DND-41 (cell line): ENCODE measurements at regions not wholly inside any gene's neighbourhood (a gene's known extent, or its start where the extent isn't known, plus 50 kb on each side); places are given as distances from the start of the nearest gene placed in this dataset.

ENCODE experiments used
- ATAC-seq: fragments of 200-7000 bp; cut with Tn5 transposase; 3 replicates; pipeline ENCODE4 v1.9.1; 2021; ENCODE audit warnings: low read depth; ENCODE audit not compliant: insufficient read depth
- DNase-seq: peaks from one replicate; pipeline ENCODE4 v3.0.0-alpha.2; 2020
- H2AFZ ChIP-seq: 2 replicates; pipeline ENCODE4 v1.6.0; 2012; ENCODE audit warnings: low read depth, low read length
- H3K27ac ChIP-seq: 2 replicates; pipeline ENCODE4 v1.5.1; 2012; ENCODE audit warnings: low read length, inconsistent platforms
- H3K27me3 ChIP-seq: fragments of 200-600 bp; sonication (generic); 2 replicates; pipeline ENCODE4 v1.6.0; 2012; ENCODE audit warnings: low read length, mild to moderate bottlenecking, inconsistent platforms; ENCODE audit not compliant: insufficient read depth, poor library complexity
- H3K36me3 ChIP-seq: 2 replicates; pipeline ENCODE4 v1.5.1; 2012; ENCODE audit warnings: low read length, inconsistent platforms; ENCODE audit not compliant: insufficient read depth
- H3K4me1 ChIP-seq: 2 replicates; pipeline ENCODE4 v1.5.1; 2012; ENCODE audit warnings: mild to moderate bottlenecking, low read length; ENCODE audit not compliant: insufficient read depth
- H3K4me2 ChIP-seq: 2 replicates; pipeline ENCODE4 v1.6.0; 2012; ENCODE audit warnings: mild to moderate bottlenecking, moderate library complexity, low read length, inconsistent platforms; ENCODE audit not compliant: insufficient read depth
- H3K4me3 ChIP-seq, 2 experiments: fragments of 200-600 bp in 1 of 2; shearing (Covaris generic) in 1 of 2; 2 replicates each; pipeline ENCODE4 v1.5.1; 2012 to 2016; ENCODE audit warnings: inconsistent platforms in 2 of 2, low read length in 2 of 2, mild to moderate bottlenecking in 2 of 2, low read depth in 1 of 2, moderate library complexity in 1 of 2
- H3K79me2 ChIP-seq: 2 replicates; pipeline ENCODE4 v1.6.0; 2012; ENCODE audit warnings: low read length, inconsistent platforms; ENCODE audit not compliant: insufficient read depth
- H3K9ac ChIP-seq: 2 replicates; pipeline ENCODE4 v1.6.0; 2012; ENCODE audit warnings: low read depth, mild to moderate bottlenecking, inconsistent platforms, low read length, moderate library complexity
- H3K9me3 ChIP-seq: 2 replicates; pipeline ENCODE4 v1.5.1; 2012; ENCODE audit warnings: low read length, moderate library complexity, mild to moderate bottlenecking, inconsistent platforms; ENCODE audit not compliant: insufficient read depth, severe bottlenecking
- H4K20me1 ChIP-seq: 2 replicates; pipeline ENCODE4 v1.6.0; 2012; ENCODE audit warnings: low read length; ENCODE audit not compliant: insufficient read depth
- EZH2 ChIP-seq: IDR thresholded peaks from 3 replicates; pipeline ENCODE4 v1.6.1; 2012; ENCODE audit warnings: borderline replicate concordance, low read depth, mild to moderate bottlenecking, moderate library complexity, low read length, inconsistent platforms; ENCODE audit not compliant: severe bottlenecking
- TF ChIP-seq, protein P1 (sequence below): IDR thresholded peaks from 2 replicates; pipeline ENCODE4 v1.5.1; 2012; ENCODE audit warnings: borderline replicate concordance, low read length, moderate library complexity, mild to moderate bottlenecking; ENCODE audit not compliant: poor library complexity, severe bottlenecking; ENCODE audit errors: extremely low read depth

DNA sequence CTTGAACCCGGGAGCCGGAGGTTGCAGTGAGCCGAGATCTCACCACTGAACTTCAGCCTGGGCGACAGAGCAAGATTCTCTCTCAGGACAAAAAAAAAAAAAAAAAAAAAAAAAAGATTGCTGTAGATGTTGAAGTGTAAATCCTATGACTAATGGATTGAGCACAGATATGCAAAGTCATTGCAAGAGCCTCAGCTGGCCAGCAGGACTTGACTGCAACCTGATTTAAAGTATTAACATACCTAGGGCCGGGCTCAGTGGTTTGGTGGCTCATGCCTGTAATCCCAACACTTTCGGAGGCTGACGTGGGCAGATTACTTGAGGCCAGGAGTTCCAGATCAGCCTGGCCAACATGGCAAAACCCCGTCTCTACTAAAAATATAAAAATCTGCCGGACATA is 69.6 kb upstream of the EPCAM start:
- Histone ChIP-seq H3K4me3 (no peak overlapping the region), H3K4me1 (no peaks in the 10 kb centered on the region), H3K9ac (no peak overlapping the region), H3K9me3 (no peaks in the 10 kb centered on the region), H3K27ac (no peak overlapping the region), H3K36me3 (no peaks in the 10 kb centered on the region), H3K4me2 (no peak overlapping the region), H4K20me1 (no peaks in the 10 kb centered on the region), H3K79me2 (no peaks in the 10 kb centered on the region), H2AFZ (no peak overlapping the region), H3K27me3 (peaks cover 20% of the 10 kb centered on the region)
- TF ChIP-seq, protein P1, sequence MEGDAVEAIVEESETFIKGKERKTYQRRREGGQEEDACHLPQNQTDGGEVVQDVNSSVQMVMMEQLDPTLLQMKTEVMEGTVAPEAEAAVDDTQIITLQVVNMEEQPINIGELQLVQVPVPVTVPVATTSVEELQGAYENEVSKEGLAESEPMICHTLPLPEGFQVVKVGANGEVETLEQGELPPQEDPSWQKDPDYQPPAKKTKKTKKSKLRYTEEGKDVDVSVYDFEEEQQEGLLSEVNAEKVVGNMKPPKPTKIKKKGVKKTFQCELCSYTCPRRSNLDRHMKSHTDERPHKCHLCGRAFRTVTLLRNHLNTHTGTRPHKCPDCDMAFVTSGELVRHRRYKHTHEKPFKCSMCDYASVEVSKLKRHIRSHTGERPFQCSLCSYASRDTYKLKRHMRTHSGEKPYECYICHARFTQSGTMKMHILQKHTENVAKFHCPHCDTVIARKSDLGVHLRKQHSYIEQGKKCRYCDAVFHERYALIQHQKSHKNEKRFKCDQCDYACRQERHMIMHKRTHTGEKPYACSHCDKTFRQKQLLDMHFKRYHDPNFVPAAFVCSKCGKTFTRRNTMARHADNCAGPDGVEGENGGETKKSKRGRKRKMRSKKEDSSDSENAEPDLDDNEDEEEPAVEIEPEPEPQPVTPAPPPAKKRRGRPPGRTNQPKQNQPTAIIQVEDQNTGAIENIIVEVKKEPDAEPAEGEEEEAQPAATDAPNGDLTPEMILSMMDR = no peak
- no peak for TF ChIP-seq EZH2
- ATAC-seq = no peak
- no peak for DNase-seq

DNA sequence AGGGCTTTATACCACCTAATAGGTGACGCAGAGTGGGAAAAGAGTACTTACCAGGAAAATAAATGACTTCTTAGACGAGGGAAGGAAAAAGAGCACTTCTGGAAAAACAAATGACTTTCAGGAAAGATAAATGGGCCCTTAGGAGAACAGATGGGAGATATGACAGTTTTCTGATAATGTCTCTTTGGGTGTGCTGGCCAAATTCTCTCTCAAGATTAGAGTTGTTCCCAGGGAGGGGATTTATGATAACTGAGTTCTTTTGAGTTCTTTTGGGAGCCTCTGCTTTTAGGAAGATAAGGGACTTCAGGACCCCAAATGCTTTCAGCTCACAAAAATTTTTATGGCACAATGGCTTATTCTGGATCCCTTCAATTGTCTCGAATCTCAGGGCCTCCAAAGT is 70.3 kb upstream of the EPCAM start:
- ATAC-seq = no peak
- H3K4me1 ChIP-seq = no peaks in the 10 kb centered on the region
- no peaks in the 10 kb centered on the region for H3K79me2 ChIP-seq
- no peak overlapping the region for H3K9ac ChIP-seq
- DNase-seq = no peak
- peaks cover 15% of the 10 kb centered on the region for H3K27me3 ChIP-seq
- no peaks in the 10 kb centered on the region for H3K36me3 ChIP-seq
- H3K27ac ChIP-seq = no peak overlapping the region
- no peak overlapping the region for H3K4me3 ChIP-seq
- H3K4me2 ChIP-seq = no peak overlapping the region
- H4K20me1 ChIP-seq = no peaks in the 10 kb centered on the region
- no peak for TF ChIP-seq EZH2
- TF ChIP-seq, protein P1 = no peak
- H2AFZ ChIP-seq = no peak overlapping the region
- H3K9me3 ChIP-seq = no peaks in the 10 kb centered on the region

- Histone ChIP-seq H3K9me3 (no peaks in the 10 kb centered on the region), H3K36me3 (no peaks in the 10 kb centered on the region), H4K20me1 (no peaks in the 10 kb centered on the region), H3K4me1 (no peaks in the 10 kb centered on the region), H3K79me2 (no peaks in the 10 kb centered on the region), H3K4me3 (no peak overlapping the region), H3K9ac (no peak overlapping the region), H3K4me2 (no peak overlapping the region), H3K27ac (no peak overlapping the region), H3K27me3 (peaks cover 12% of the 10 kb centered on the region), H2AFZ (no peak overlapping the region)
- TF ChIP-seq, protein P1 = no peak
- TF ChIP-seq EZH2 = no peak
- DNase-seq (no peak), ATAC-seq (no peak)
Observed at GRCh38 chr2:47297767-47298425, 71.2 kb upstream of the EPCAM start.
